HL-60 (cell line): ENCODE measurements at regions not wholly inside any gene's neighbourhood (a gene's known extent, or its start where the extent isn't known, plus 50 kb on each side); places are given as distances from the start of the nearest gene placed in this dataset.

Source experiments
- CTCF ChIP-seq: IDR thresholded peaks from one replicate; pipeline ENCODE4 v1.5.1; 2011; ENCODE audit warnings: low read length, control low read depth, inconsistent platforms; ENCODE audit not compliant: insufficient read depth
- GABPA ChIP-seq: IDR thresholded peaks from 2 replicates; pipeline ENCODE4 v1.6.1; 2012; ENCODE audit warnings: low read depth
- POLR2AphosphoS5 ChIP-seq: IDR thresholded peaks from 2 replicates; pipeline ENCODE4 v1.6.1; 2012; ENCODE audit warnings: low read depth
- REST ChIP-seq: IDR thresholded peaks from 2 replicates; pipeline ENCODE4 v1.6.1; 2012; ENCODE audit warnings: low read depth; ENCODE audit not compliant: insufficient replicate concordance

GRCh38 chr15:96767703-96768434, 437.4 kb downstream of the NR2F2 start:
- TF ChIP-seq CTCF, result no peak
- no peak for TF ChIP-seq POLR2AphosphoS5
- no peak for TF ChIP-seq GABPA
- TF ChIP-seq REST, result no peak
